Adipocyte (in vitro differentiated cells): ENCODE measurements at regions not wholly inside any gene's neighbourhood (a gene's known extent, or its start where the extent isn't known, plus 50 kb on each side); places are given as distances from the start of the nearest gene placed in this dataset.
"Not testable (repeated sequence)": the region's sequence is repeated elsewhere in the genome, so short reads cannot be mapped to it uniquely, and the experiment has no call there.

Experiments
- DNase-seq: peaks from one replicate; pipeline ENCODE4 v3.0.0-alpha.2; 2015; ENCODE audit warnings: low read depth
- H3K27me3 ChIP-seq: replicated peaks from 2 replicates; pipeline ENCODE4 v1.7.0; 2013; ENCODE audit warnings: mild to moderate bottlenecking, low read length, moderate library complexity; ENCODE audit not compliant: control insufficient read depth, insufficient read depth
- H3K36me3 ChIP-seq: 2 replicates; pipeline ENCODE4 v1.7.0; 2013; ENCODE audit warnings: low read length, mild to moderate bottlenecking, moderate library complexity; ENCODE audit not compliant: control insufficient read depth, insufficient read depth, severe bottlenecking
- H3K4me1 ChIP-seq: 2 replicates; pipeline ENCODE4 v1.7.0; 2013; ENCODE audit warnings: mild to moderate bottlenecking, low read length, moderate library complexity; ENCODE audit not compliant: control insufficient read depth, insufficient read depth
- H3K4me3 ChIP-seq: 2 replicates; pipeline ENCODE4 v1.7.0; 2013; ENCODE audit warnings: mild to moderate bottlenecking, low read length, moderate library complexity
- H3K9ac ChIP-seq: 2 replicates; pipeline ENCODE4 v1.7.0; 2013; ENCODE audit warnings: mild to moderate bottlenecking, low read length, moderate library complexity
- H3K9me3 ChIP-seq: 2 replicates; pipeline ENCODE4 v1.7.0; 2013; ENCODE audit warnings: mild to moderate bottlenecking, low read length, moderate library complexity; ENCODE audit not compliant: control insufficient read depth

DNA sequence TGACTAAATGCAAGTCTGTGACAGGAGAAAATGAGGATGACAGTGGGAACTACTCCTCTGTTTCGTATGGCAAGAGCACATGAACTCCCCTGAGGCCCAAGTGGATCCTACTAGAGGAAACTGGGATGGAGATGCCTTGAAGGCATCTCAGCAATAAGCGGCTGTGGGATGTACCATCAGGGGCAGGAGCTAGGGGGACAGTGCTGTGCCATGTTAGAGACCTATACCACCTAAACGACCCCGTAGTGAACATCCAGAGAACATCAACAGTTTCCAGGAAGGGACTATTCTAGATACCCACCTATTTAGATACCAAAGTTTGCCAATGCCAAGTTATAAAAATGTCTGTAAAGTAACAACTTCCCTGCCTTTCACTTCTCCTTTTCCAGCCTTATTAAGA lies 860.8 kb upstream of the ACVR2A start:
- no peaks in the 10 kb centered on the region for H3K9me3 ChIP-seq
- peaks cover 48% of the 10 kb centered on the region for H3K4me1 ChIP-seq
- no peak for DNase-seq
- H3K4me3 ChIP-seq, result no peak overlapping the region
- H3K27me3 ChIP-seq, result no peaks in the 10 kb centered on the region
- H3K9ac ChIP-seq, result no peak overlapping the region
- no peaks in the 10 kb centered on the region for H3K36me3 ChIP-seq

- Histone ChIP-seq H3K27me3 (no peaks in the 10 kb centered on the region), H3K4me3 (no peak overlapping the region), H3K4me1 (peaks cover 48% of the 10 kb centered on the region), H3K9me3 (no peaks in the 10 kb centered on the region), H3K9ac (peak overlapping the region; percentile 74), H3K36me3 (no peaks in the 10 kb centered on the region)
- DNase-seq, result peak; percentile 83
These were observed 862.4 kb upstream of the ACVR2A start for GRCh38 chr2:146982393-146982846.

DNA sequence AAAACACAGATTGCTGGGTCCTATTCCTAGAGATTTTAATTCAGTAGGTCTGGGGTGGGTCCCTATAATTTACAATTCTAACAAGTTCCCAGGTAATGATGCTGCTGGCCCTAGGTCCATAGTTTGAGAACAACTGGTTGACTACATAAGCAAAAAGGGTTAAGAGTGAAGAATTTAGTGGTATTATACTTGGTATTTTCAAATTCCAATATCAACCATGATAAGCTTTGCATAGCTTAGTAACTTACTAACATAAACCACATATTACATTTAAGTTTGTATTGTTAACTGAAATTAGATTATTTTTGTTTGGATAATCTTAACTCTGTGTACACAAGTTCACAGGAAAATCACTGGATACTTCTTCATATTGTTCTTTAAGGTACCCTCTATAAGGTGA lies 862.9 kb upstream of the ACVR2A start:
- no peaks in the 10 kb centered on the region for H3K27me3 ChIP-seq
- peaks cover 48% of the 10 kb centered on the region for H3K4me1 ChIP-seq
- no peaks in the 10 kb centered on the region for H3K36me3 ChIP-seq
- H3K4me3 ChIP-seq, result no peak overlapping the region
- no peaks in the 10 kb centered on the region for H3K9me3 ChIP-seq
- peak; percentile 24 for DNase-seq
- H3K9ac ChIP-seq, result peak overlapping the region; percentile 52

DNA sequence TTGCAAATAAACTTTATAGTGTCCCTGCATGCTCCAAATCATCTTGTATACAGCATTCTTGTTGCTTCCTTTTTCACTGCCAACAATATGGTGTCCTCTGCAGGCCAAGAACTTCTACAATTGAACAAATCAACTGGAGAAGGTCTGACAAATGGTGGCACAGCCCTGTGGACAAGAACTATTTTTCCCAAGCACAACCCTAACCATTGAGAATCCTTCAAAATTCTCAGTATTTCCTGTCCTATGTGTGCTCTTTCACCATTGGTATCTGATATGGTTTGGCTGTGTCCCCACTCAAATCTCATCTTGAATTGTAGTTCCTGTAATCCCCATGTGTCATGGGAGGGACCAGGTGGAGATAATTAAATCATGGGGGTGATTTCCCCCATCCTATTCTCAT lies 865.1 kb upstream of the ACVR2A start:
- H3K4me1 ChIP-seq, result peaks cover 26% of the 10 kb centered on the region
- no peaks in the 10 kb centered on the region for H3K36me3 ChIP-seq
- H3K9me3 ChIP-seq, result no peaks in the 10 kb centered on the region
- no peak overlapping the region for H3K4me3 ChIP-seq
- no peaks in the 10 kb centered on the region for H3K27me3 ChIP-seq
- H3K9ac ChIP-seq, result no peak overlapping the region
- no peak for DNase-seq

DNA sequence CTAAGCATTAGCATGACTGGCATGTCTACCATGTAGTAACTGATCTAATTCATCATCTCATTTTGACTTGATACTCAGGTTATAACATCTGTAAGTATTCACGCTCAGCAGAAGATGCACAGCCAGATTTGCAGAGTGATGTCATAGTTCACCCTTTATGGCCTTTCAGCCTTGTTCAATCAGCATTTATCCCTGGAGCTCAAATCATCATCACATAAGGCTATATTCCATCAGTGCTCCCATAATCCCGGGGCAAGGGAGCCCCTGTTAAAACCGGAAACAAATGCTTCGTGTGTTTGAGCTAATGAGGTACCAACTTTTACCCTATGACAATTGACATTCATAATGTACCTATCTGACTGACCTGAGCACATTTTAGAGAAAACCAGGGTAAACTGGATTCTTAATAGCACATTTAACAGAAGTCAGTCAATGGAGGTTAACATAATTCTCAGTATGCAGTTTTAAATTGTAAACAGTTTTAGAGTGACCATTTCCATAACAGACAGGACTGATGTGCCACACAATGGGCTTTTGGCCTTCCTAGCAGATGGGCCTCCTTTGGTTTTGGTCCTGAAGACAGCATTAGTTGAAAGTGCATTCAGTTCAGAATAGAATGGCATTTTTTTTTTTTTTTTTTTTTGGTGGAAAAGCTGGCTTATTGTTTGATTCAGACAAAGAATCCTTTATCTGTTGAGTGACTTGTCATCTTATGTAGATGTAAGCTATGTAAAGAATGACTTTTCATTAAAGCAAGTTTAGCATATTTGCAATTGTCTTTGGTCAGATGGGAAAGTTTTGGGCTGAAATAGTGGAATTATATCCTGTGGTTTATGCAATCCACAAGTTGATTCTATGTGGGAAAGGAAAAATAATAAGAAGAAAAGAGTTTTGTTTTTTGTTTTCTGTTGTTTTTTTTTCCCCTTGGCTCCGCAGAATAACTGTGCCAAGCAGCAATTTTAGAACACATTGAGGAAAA lies 866.0 kb upstream of the ACVR2A start:
- H3K9ac ChIP-seq, result no peak overlapping the region
- no peaks in the 10 kb centered on the region for H3K9me3 ChIP-seq
- no peak overlapping the region for H3K4me3 ChIP-seq
- no peaks in the 10 kb centered on the region for H3K36me3 ChIP-seq
- H3K4me1 ChIP-seq, result peaks cover 17% of the 10 kb centered on the region
- no peaks in the 10 kb centered on the region for H3K27me3 ChIP-seq
- no peak for DNase-seq

GRCh38 chr2:146970981-146971380 lies 873.8 kb upstream of the ACVR2A start:
- H3K4me1 ChIP-seq, H3K9ac ChIP-seq, H3K36me3 ChIP-seq, H3K4me3 ChIP-seq, DNase-seq, H3K27me3 ChIP-seq, H3K9me3 ChIP-seq: not testable (repeated sequence)

GRCh38 chr2:146969703-146970102 lies 875.1 kb upstream of the ACVR2A start:
- H3K36me3 ChIP-seq, H3K4me3 ChIP-seq, DNase-seq, H3K27me3 ChIP-seq, H3K9me3 ChIP-seq, H3K4me1 ChIP-seq, H3K9ac ChIP-seq: not testable (repeated sequence)

DNA sequence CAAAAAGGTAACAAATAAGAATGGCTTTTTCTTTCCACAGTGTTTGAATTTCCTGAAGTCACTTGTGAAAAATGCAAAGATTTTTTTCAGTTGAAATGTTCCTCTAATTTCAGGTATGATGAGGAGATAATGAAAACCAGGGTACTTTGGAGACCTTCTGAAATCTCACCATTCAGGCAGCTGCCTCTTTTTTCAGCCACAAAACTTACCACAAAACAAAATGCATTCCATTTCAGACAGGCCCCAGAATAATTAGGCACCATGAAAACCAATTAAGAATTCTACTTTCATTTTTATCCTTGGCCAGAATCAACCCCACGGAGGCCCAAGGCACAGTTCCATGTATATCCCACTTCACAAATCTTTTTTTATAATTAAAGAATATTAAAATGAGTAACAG lies 880.3 kb upstream of the ACVR2A start:
- Histone ChIP-seq H3K36me3 (no peaks in the 10 kb centered on the region), H3K9me3 (no peaks in the 10 kb centered on the region), H3K9ac (no peak overlapping the region), H3K27me3 (no peaks in the 10 kb centered on the region), H3K4me3 (no peak overlapping the region), H3K4me1 (no peaks in the 10 kb centered on the region)
- DNase-seq, result no peak

- Histone ChIP-seq H3K27me3 (no peaks in the 10 kb centered on the region), H3K4me1 (no peaks in the 10 kb centered on the region), H3K9me3 (no peaks in the 10 kb centered on the region), H3K9ac (no peak overlapping the region), H3K4me3 (no peak overlapping the region), H3K36me3 (no peaks in the 10 kb centered on the region)
- no peak for DNase-seq
These were observed 890.3 kb upstream of the ACVR2A start for GRCh38 chr2:146954544-146954943.

GRCh38 chr2:146952696-146953095 lies 892.1 kb upstream of the ACVR2A start:
- Histone ChIP-seq H3K27me3 (no peaks in the 10 kb centered on the region), H3K9ac (no peak overlapping the region), H3K9me3 (no peaks in the 10 kb centered on the region), H3K36me3 (no peaks in the 10 kb centered on the region), H3K4me1 (no peaks in the 10 kb centered on the region), H3K4me3 (no peak overlapping the region)
- DNase-seq, result no peak

GRCh38 chr2:146950911-146951310 lies 893.9 kb upstream of the ACVR2A start:
- Histone ChIP-seq H3K9me3 (no peaks in the 10 kb centered on the region), H3K27me3 (no peaks in the 10 kb centered on the region), H3K4me1 (no peaks in the 10 kb centered on the region), H3K4me3 (no peak overlapping the region), H3K9ac (no peak overlapping the region), H3K36me3 (no peaks in the 10 kb centered on the region)
- no peak for DNase-seq
